ENCODE measurements at regions not wholly inside any gene's neighbourhood (a gene's known extent, or its start where the extent isn't known, plus 50 kb on each side); places are given as distances from the start of the nearest gene placed in this dataset.

- no peak for DNase-seq (ENCODE audit: low read depth in 1 of 2, low spot score in 1 of 2)
These were observed 183.7 kb upstream of the CELF2 start for GRCh38 chr10:10833955-10834354.

DNA sequence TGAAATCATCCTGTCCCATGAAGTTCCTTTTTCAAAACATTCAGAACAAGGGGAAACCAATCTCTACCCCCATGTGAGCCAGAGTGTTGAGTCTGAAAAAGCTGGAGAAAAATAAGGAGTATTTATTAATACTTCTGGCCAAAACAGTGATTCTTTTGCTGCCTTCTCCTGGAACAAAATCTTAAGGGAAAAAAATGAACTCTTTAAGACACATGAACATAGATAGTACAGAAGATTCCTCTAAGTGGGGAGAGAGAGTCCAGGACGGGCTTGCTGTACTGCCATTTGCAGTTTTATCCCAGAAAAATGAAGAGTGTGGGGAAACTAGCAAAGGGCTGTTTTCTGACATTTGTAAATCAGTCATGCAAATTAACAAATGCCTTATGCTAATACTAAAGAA is 173.4 kb upstream of the CELF2 start:
- DNase-seq (ENCODE audit: low read depth in 1 of 2, low spot score in 1 of 2) = no peak

GRCh38 chr10:10845185-10845584 is 172.5 kb upstream of the CELF2 start:
- no peak for DNase-seq (ENCODE audit: low read depth in 1 of 2, low spot score in 1 of 2)

GRCh38 chr10:10845826-10846503 is 171.7 kb upstream of the CELF2 start:
- DNase-seq (ENCODE audit: low read depth in 1 of 2, low spot score in 1 of 2) = no peak

GRCh38 chr10:10846504-10846900 is 171.2 kb upstream of the CELF2 start:
- DNase-seq (ENCODE audit: low read depth in 1 of 2, low spot score in 1 of 2) = no peak

DNA sequence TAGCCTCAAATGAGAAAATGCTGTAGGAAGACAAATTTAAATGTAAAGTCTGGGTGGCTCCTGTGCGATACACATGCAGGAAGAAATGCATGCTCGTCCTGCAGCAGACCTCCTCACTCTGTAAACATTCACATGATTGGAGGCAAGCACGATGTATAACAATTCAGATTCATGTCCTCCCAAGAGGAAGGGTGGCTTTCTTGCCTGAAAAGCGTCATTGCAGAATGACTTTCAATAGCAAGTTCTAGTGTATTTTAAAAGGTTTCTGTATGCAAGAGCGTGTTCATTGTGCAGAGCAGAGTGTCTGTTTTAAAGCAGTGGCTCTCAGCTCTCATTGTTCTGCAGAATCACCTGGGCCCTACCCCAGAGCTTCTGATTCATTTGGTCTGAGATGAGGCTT is 170.3 kb upstream of the CELF2 start:
- DNase-seq (ENCODE audit: low read depth in 1 of 2, low spot score in 1 of 2) = no peak

GRCh38 chr10:10848488-10849111 is 169.1 kb upstream of the CELF2 start:
- DNase-seq (ENCODE audit: low read depth in 1 of 2, low spot score in 1 of 2) = no peak

GRCh38 chr10:10849306-10849705 is 168.4 kb upstream of the CELF2 start:
- no peak for DNase-seq (ENCODE audit: low read depth in 1 of 2, low spot score in 1 of 2)

GRCh38 chr10:10850214-10850613 is 167.5 kb upstream of the CELF2 start:
- DNase-seq (ENCODE audit: low read depth in 1 of 2, low spot score in 1 of 2) = no peak

DNA sequence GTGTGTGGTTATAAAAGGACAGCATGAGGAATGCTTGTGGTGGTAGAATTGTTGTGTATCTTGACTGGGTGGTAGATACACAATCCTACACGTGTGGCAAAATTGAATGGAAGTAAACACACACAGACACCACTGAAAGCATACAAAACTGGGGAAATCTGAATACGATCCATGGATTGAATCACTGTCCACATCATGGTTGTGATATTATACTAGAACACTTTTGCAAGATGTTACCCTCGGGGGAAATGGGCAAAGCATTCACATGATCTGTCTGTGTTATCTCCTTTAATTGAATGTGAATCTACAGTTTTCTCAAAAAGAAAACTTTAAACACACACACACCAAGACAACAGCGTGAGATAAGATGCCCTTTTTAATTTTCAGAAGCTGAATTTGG is 165.2 kb upstream of the CELF2 start:
- DNase-seq (ENCODE audit: low read depth in 1 of 2, low spot score in 1 of 2) = no peak

DNA sequence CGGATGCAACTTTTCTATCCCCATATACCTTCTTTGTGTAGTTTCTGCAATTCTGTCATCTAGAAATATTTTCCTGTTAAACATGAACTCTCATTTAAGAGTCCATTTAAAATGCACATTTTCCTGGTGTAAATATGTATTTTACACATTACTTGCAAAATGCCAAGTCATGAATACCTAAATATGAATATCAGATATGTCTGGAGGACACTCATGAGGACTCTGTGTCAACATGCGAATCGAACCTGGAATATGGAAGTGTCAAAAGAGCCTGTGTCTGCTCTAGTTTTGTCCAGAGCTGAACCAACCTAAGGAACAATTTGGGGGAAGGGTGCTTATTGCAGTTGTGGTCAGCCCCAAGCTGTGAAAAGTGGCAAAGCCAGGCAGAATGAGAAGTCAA is 163.7 kb upstream of the CELF2 start:
- no peak for DNase-seq (ENCODE audit: low read depth in 1 of 2, low spot score in 1 of 2)

DNA sequence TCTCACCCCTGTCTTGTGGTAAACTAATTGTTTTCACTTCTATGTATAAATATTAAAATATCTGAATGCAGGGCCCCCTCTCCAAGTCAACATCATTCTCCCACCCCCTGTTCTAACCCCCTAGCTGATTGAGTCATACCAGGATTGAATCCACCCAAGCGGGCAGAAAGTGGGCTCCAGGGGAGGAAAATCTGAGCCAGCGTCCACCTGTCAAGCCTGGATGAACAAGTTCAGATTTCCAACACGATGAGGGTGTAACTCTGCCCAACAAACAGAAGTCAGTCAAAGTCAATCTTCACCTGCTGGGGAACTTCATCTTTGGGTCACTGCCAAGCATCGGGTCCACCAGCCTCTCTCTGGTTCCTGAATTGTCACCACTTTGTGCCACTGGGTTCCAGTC is 162.9 kb upstream of the CELF2 start:
- DNase-seq (ENCODE audit: low read depth in 1 of 2, low spot score in 1 of 2) = no peak

GRCh38 chr10:10855151-10855581 is 162.5 kb upstream of the CELF2 start:
- no peak for DNase-seq (ENCODE audit: low read depth in 1 of 2, low spot score in 1 of 2)

DNA sequence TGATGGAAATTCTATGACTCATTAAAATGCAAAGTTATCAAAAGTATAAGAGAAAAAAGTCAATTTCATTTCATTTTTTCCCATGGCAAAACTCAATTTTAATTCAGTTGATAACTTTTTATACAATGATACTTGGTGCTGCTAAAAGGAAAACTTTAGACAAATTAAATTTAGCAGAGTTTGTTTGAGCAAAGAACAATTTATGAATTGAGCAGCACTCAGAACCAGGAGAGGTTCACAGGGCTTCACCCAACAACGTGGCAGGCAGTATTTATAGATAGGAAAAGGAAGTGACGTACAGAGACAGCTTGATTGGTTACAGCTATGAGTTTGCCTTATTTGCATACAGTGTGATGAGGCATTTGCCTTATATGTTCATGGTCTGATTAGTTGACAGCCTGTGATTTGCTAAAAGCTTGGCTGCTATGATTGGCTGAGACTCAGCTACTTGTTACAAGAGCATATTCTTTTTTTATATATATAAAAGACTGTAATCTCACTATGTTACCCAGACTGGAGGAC is 157.2 kb upstream of the CELF2 start:
- no peak for DNase-seq (ENCODE audit: low read depth in 1 of 2, low spot score in 1 of 2)

DNA sequence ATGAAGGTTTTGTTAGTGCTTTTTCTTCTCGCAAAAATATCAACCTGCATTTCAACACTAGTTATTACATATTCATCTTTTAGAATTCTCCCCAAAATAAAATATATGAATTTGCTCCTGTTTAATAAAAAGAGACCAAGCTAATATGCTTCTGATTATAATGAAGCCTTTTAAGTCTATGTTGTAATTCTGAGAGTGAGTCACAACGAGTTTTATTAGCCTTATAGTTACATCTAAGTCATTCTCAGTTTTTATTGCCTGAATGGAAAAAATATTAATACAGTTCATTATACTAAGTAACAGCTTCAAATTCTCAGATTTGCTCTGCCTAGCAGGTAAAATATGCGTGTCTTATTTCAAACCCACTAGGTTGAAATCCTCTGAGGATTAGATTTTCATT is 152.4 kb upstream of the CELF2 start:
- DNase-seq (ENCODE audit: low read depth in 1 of 2, low spot score in 1 of 2) = no peak

DNA sequence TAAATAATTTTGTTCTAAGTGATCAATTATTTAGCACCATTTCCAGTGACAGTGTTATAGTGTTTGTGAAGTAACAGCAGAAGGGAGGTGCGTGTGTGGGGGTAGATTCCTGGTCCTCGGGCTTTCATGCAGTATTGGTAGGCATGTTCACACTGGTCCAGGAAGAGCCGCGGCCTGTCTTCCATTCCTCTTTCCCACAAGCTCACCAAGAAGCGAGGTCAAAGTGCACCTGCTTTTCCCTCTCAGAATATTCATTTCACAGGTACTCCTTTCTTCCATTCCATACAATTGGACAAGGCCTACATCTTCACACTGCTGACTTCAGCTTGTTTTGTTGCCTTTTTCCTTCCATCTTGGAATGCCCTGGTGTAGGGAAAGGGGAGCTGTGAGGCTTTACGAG is 151.8 kb upstream of the CELF2 start:
- DNase-seq (ENCODE audit: low read depth in 1 of 2, low spot score in 1 of 2) = no peak

DNA sequence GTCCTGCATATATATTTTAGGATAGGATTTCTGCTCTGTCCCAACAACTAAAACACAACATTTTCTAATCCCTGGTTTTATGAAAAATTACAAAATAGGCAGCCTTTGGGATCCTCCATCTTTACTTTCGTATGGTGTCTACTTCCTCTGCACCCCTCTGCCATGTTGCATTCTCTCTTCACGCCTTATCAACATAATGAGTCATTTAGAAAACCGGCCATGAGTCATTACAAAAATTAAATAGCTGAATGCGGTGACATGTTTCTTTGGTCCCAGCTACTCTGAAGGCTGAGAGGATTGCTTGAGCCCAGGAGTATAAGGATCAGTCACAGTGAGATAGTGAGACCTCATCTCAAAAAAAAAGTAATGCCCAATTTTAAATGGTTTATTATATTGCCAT is 148.1 kb upstream of the CELF2 start:
- no peak for DNase-seq (ENCODE audit: low read depth in 1 of 2, low spot score in 1 of 2)

DNA sequence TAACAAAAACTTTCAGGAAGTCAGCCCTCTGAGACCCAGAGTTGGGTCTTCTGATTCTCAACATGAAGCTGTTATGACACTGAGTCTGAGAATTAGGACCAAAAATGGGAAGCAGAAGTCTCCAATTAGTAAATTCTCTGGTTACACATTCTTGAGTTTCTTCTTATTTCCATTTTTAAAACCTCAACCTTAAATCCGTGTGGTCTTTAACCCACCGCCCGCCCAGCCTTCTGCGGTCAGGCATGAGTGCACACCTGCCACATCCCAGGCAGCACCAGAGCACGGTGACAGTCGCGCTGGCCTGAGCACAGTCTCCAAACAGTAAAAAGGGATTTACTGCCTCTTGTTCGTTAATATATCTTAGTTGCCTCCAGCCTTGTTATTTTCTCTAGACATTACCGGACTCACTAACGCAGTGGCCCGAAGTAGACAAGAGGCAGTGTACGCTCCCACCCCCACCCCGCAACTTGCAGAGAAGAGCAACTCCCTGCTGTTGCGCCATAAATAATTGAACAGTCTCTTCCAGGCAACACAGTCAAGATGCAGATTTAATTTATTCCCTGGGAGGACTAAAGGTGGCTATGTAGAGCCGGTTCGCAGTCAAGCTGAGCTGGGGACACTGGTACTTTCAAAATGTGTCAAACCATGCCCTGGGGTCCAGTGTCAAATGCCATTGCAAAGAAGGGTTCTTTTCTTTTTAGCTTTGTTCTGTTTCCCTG is 147.0 kb upstream of the CELF2 start:
- DNase-seq (ENCODE audit: low read depth in 1 of 2, low spot score in 1 of 2) = no peak

- no peak for DNase-seq (ENCODE audit: low read depth in 1 of 2, low spot score in 1 of 2)
These were observed 146.3 kb upstream of the CELF2 start for GRCh38 chr10:10871352-10871751.

- DNase-seq (ENCODE audit: low read depth in 1 of 2, low spot score in 1 of 2) = no peak
These were observed 145.5 kb upstream of the CELF2 start for GRCh38 chr10:10872035-10872673.

DNA sequence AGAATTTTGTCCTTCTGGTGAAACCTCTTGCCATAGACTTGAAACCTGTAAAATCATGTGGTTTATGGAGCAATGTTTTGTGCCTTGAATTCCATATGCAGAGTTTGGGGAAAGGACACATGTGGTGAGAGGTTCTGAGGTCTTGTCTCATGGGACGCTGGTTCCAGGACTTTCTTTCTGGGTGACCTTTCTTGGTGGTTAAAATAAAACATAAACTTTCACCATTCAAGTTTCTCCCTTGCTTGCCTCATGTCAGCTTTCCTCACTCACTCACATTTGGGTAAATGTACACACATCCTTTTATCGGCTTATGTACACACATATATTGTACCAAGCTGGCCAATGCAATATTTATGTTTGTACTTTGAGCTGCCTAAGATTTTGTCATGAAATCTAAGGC is 144.9 kb upstream of the CELF2 start:
- DNase-seq (ENCODE audit: low read depth in 1 of 2, low spot score in 1 of 2) = no peak

DNA sequence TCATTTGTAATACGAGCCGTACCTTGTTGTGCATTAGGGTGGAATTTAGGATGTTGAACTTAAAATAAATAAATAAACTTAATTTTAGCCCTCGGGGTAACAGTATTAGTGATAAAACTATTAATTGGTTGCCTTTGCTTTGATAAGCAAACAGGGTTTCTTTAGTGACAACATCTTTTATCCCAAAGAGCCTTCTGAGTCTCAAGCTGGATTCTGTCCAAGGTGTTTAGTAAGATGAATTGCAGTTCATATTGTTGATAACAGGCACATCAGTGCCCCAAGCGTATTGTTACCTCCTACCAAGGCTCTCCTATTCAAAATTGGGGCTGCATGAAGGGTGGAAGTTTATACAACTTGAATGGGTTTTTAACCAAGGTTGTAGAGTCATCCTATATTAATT is 144.4 kb upstream of the CELF2 start:
- DNase-seq (ENCODE audit: low read depth in 1 of 2, low spot score in 1 of 2) = no peak
